ENCODE measurements at regions not wholly inside any gene's neighbourhood (a gene's known extent, or its start where the extent isn't known, plus 50 kb on each side); places are given as distances from the start of the nearest gene placed in this dataset.
"Not testable (repeated sequence)": the region's sequence is repeated elsewhere in the genome, so short reads cannot be mapped to it uniquely, and the experiment has no call there.

DNA sequence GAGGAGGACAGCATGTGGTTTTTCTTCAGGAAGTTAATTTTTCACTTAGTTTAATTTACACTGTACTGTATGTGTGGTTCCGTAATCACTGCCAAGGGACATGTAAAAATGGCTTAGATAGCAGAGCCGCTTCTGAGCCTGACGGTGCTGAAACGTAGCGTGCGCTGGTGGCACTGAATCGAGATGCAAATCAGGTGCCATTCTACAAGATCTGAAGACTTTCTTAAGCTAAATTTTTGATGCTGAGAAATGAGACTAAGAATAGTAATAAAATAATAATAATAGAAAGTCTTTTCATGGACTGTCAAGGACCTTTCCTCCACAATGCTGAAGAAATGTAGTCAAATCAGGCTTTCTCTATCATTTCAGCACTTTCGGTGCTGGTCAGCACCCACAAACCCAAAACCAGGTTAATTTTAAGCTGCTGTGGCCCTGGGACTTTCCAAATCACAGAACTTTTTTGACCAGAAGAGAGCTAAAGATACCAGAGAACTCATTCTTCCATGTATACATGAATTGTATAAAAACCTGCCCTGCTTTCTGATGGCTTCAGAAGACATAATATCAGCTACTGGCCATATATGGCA is 183.3 kb upstream of the LMO3 start:
- Histone ChIP-seq H3K4me3 (no peak overlapping the region), H3K27ac (no peak overlapping the region)

DNA sequence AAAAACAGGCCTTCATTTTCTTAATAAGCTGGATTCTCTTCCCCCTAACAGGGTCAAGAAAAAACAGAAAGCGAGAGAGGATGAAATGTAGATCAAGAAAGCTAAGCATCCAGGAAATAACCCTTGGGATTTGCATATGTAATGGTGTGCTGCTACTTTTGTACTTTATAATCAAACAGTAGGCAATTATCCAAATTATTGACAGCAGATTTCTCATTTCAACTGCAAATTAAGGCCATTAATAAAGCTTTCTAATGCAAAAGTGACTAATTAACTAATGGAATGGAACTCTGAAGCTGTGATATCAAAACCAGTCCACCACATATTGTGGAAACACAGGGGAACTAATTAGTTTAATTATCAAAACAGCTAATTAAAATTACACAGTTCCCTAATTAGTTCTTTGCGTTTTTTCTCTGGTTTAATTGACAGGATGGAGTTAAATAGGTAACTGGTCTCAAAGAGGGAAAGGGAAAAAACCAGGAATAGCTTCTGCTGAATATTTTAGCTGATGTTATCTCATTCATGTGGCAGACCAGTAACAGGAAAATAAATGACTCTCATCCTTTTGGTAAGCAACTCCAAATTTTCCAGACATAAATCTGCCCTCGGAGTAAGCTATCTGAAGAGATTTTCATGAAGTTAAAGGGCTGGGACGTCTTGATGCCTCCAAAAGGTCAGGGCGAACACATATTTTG is 182.7 kb upstream of the LMO3 start:
- no peak overlapping the region for H3K4me3 ChIP-seq

GRCh38 chr12:16785953-16786352 is 180.0 kb upstream of the LMO3 start:
- H3K27ac ChIP-seq, result no peak overlapping the region
- H3K4me3 ChIP-seq, result no peak overlapping the region

More for the DNA sequence above, 182.7 kb upstream of the LMO3 start:
- no peak overlapping the region for H3K27ac ChIP-seq

- no peak overlapping the region for H3K4me3 ChIP-seq
- no peak overlapping the region for H3K27ac ChIP-seq
Observed at GRCh38 chr12:16785524-16785923, 179.6 kb upstream of the LMO3 start.

DNA sequence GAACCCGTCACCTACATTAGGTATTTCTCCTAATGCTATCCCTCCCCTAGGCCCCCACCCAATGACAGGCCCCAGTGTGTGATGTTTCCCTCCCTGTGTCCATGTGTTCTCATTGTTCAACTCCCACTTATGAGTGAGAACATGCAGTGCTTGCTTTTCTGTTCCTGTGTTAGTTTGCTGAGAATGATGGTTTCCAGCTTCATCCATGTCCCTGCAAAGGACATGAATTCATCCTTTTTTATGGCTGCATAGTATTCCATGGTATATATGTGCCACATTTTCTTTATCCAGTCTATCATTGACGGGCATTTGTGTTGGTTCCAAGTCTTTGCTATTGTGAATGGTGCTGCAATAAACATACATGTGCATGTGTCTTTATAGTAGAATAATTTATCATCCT is 163.2 kb upstream of the LMO3 start:
- not testable (repeated sequence) for H3K27ac ChIP-seq, H3K4me3 ChIP-seq

DNA sequence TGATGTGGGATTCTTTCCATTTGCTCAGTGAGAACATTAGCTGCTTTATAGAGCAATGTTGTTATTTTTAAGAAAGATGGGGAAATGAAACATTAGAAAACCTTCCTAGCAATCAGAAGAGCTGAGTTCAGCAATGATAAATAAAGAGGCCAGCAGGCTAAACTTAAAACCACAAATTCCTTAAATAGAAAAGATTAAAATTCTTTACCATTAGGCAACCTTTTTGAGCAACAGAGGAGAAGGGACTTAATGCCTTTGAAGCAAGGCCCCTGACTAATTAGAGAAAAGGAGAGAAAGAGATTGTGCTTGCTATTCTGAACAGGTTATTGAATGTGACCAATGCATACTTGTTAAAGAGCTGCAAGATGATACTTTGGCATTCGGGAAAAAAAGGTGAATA is 160.8 kb upstream of the LMO3 start:
- Histone ChIP-seq H3K27ac (no peak overlapping the region), H3K4me3 (no peak overlapping the region)

- Histone ChIP-seq H3K27ac (no peak overlapping the region), H3K4me3 (no peak overlapping the region)
Observed at GRCh38 chr12:16763901-16764300, 157.9 kb upstream of the LMO3 start.

DNA sequence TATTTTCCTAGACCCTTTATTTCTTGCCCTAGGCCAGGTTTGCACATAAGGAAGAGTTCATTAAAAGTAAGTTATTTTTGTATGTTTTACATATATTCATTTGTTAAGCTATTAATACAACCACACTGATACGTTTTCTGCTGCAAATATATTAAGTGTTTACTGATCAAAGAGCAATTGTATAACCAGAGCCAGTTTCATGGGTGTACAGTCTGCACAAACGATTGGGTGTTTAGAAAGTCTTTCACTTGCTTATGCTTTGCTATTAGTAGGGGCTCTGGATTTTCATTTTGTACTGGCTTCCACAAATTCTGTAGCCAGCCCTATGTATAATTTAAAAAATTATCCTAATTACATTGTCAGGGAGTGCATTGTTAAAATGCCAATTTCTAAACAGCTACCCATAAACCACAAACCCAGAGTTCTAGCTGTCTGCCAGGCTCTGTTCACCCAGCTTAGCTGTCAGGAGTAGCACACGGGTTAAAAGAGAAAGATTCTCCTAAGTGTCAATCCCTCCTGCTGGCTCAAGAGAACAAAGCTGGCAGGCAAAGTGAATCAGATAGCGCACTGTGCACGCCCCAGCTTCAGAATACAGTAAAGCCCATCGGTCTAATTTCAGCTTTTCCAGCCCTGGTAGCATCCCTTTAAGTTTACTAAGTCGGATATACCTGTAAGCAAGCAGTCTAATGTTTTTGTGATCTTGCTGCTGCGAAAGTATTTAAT is 151.0 kb upstream of the LMO3 start:
- no peak overlapping the region for H3K4me3 ChIP-seq
- no peak overlapping the region for H3K27ac ChIP-seq

DNA sequence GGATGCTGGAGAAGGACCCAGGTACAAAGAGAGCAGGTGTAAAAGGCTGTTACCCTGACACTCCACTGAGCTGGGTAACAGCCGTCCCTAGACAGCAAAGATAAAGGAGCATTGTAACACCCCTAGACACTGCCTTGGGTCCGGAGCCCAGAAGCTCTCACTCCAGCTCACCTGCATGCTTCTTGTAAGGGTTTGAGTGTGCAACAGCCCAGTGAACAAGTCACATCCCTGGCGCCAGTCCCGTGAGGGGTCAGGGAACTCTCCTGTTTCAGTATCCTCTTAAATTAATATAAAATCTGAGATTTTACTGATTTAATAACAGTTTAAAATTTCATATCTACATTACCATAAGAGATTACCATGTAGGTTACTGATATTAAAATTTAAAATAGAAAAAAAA is 124.8 kb upstream of the LMO3 start:
- Histone ChIP-seq H3K27ac (no peak overlapping the region), H3K4me3 (no peak overlapping the region)

DNA sequence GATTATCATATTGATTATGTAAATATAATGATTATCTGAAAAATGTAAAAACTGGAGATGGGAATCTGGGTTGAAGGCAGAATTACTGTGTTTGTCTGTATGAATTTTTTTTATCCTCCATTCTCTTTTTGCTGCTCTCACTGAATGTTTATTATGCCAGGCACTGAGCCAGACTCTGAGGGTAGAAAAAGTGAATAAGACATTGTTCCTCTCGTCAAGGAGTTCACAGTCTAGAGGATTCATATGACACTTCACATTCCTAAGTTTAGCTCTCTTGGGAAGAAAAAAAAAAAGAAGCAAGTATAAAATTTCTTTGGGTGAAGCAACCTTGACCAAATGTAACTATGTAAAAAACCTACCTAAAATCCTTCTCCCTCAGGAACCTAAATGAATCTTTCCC is 120.9 kb upstream of the LMO3 start:
- H3K4me3 ChIP-seq, result no peak overlapping the region
- H3K27ac ChIP-seq, result no peak overlapping the region

GRCh38 chr12:16719713-16720416 is 113.9 kb upstream of the LMO3 start:
- H3K27ac ChIP-seq, result no peak overlapping the region
- H3K4me3 ChIP-seq, result no peak overlapping the region

DNA sequence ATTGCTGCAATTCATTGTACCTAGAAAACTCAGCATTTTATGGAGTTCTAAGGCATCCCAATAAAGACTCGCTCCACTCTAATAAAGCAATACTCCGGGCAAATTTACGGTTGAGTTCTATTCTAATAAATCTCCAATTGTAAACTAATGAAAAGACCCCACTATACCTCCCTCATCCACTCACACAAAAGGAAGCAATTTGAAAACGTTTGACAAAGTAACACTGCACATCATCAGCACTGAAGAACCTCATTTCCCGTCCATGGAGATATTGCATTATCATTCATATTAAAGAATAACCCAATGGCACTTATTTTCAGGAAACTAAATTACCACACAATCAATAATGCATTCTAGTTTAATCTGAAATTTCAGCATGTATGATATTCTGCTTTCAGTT is 111.0 kb upstream of the LMO3 start:
- Histone ChIP-seq H3K27ac (no peak overlapping the region), H3K4me3 (no peak overlapping the region)

GRCh38 chr12:16692099-16692498 is 86.1 kb upstream of the LMO3 start:
- Histone ChIP-seq H3K4me3 (no peak overlapping the region), H3K27ac (no peak overlapping the region)

DNA sequence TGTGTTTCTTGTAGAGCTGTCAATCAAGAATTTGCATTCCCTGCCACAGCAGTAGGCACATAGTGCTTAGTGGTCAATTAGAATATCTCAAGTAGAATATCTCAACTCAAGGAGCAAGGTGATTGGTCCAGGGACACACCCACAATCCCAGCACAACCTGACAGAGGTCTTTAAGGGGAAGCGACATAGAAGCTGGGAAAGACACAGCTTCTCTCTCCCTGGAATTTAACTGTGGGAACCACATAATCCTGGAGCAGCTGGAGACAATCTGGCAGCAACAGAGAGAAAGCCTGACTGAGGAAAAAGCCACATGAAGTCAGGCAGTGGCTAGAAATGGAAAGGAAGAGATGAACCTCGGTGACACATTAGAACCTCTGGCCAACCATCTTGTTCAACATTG is 85.7 kb upstream of the LMO3 start:
- no peak overlapping the region for H3K27ac ChIP-seq

GRCh38 chr12:16688200-16688599 is 82.2 kb upstream of the LMO3 start:
- H3K27ac ChIP-seq, result no peak overlapping the region
- no peak overlapping the region for H3K4me3 ChIP-seq

More for the DNA sequence above, 85.7 kb upstream of the LMO3 start:
- H3K4me3 ChIP-seq, result no peak overlapping the region

GRCh38 chr12:16685107-16685506 is 79.1 kb upstream of the LMO3 start:
- Histone ChIP-seq H3K4me3 (no peak overlapping the region), H3K27ac (no peak overlapping the region)

- H3K4me3 ChIP-seq, result no peak overlapping the region
- no peak overlapping the region for H3K27ac ChIP-seq
Observed at GRCh38 chr12:16681196-16681595, 75.2 kb upstream of the LMO3 start.

- Histone ChIP-seq H3K27ac (no peak overlapping the region), H3K4me3 (no peak overlapping the region)
Observed at GRCh38 chr12:16675438-16675837, 69.5 kb upstream of the LMO3 start.

DNA sequence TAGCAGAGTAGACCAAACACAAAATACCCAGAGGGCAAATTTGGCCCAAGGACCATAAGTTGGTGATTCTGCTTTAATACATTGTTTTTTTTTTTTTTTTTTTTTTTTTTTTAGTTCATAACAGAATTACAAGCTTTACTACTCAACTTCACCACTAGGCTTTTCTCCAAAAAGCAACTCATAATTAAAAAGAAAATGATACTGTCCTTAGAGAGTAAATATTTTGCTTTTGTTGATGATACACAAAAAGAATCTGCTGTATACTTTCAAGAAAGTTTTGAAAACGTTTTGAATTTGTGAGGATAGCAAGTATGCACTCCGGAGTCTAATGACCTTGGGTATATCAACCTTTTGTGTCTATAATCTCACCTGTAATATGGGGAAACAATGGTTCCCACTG is 68.9 kb upstream of the LMO3 start:
- H3K27ac ChIP-seq, result no peak overlapping the region
- no peak overlapping the region for H3K4me3 ChIP-seq

DNA sequence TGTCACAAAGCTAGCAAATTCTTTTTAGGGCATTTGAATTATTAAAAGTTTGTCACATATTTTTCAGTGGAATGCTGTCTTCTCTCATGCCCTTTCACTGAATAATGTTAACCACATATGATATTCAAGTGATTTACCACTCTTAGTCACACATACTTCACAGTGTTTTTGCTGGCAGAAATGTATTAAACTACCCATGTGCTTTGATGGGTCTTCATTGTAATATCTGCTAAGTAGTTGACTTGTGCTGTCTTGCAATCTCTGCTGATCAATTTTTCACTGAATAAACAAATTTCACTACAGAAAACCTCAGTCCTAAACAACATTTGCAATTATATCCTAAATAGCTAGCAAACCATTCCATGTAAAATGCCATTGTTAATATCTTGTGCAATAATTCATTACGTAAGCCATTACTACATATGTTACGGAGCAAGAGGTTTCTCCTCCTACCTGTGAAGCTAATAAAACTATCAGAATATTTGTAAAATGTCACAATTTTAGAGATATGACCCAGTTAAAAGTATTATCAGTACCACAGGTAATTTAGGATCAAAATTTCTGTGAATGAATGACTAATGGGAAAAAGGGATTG is 64.6 kb upstream of the LMO3 start:
- no peak overlapping the region for H3K4me3 ChIP-seq
- H3K27ac ChIP-seq, result no peak overlapping the region

All from skin epidermis (tissue), 12 donors.